ENCODE measurements at regions not wholly inside any gene's neighbourhood (a gene's known extent, or its start where the extent isn't known, plus 50 kb on each side); places are given as distances from the start of the nearest gene placed in this dataset.

GRCh38 chr15:25532269-25533140 is 93.7 kb upstream of the UBE3A start:
- Histone ChIP-seq H3K27me3 (ENCODE audit: control insufficient read depth, insufficient read depth, low read length) (no peaks in the 10 kb centered on the region), H3K27ac (ENCODE audit: low read length) (no peak overlapping the region), H3K4me1 (ENCODE audit: control insufficient read depth, insufficient read depth, low read length) (no peaks in the 10 kb centered on the region), H3K36me3 (ENCODE audit: control insufficient read depth, insufficient read depth, low read length) (no peaks in the 10 kb centered on the region), H3K4me3 (ENCODE audit: low read length) (no peak overlapping the region), H3K9me3 (ENCODE audit: control insufficient read depth, insufficient read depth, low read length) (peaks cover 2% of the 10 kb centered on the region)
- Mint-ChIP-seq H3K27ac (no peak overlapping the region), H3K27me3 (ENCODE audit: low read depth in 2 of 2) (no peaks in the 10 kb centered on the region), H3K9me3 (peaks cover 12 to 15% of the 10 kb centered on the region in 2 donors), H3K4me1 (no peaks in the 10 kb centered on the region), H3K36me3 (no peaks in the 10 kb centered on the region), H3K4me3 (no peak overlapping the region)
- 81% methylated on average over 3 of the region's 4 CpGs for WGBS (ENCODE audit: insufficient coverage)
- no peak for TF ChIP-seq CTCF (IDR thresholded peaks at IDR 0.05)
- ATAC-seq, result no peak
- no peak for DNase-seq
- intact Hi-C loops (cut with micrococcal nuclease), result no loop called here

GRCh38 chr15:25529774-25530173 is 91.0 kb upstream of the UBE3A start:
- no peak overlapping the region for H3K27ac Mint-ChIP-seq
- Histone ChIP-seq H3K4me3 (ENCODE audit: low read length) (no peak overlapping the region), H3K9me3 (ENCODE audit: control insufficient read depth, insufficient read depth, low read length) (peaks cover 8% of the 10 kb centered on the region), H3K27me3 (ENCODE audit: control insufficient read depth, insufficient read depth, low read length) (no peaks in the 10 kb centered on the region), H3K4me1 (ENCODE audit: control insufficient read depth, insufficient read depth, low read length) (no peaks in the 10 kb centered on the region), H3K36me3 (ENCODE audit: control insufficient read depth, insufficient read depth, low read length) (no peaks in the 10 kb centered on the region), H3K27ac (ENCODE audit: low read length) (no peak overlapping the region)
- H3K4me3 Mint-ChIP-seq, result no peak overlapping the region
- intact Hi-C loops (cut with micrococcal nuclease), result no loop called here
- peaks cover 4 to 8% of the 10 kb centered on the region in 2 donors for H3K9me3 Mint-ChIP-seq
- TF ChIP-seq CTCF (IDR thresholded peaks at IDR 0.05), result no peak
- no peaks in the 10 kb centered on the region for H3K36me3 Mint-ChIP-seq
- DNase-seq (no peak), ATAC-seq (no peak)
- H3K4me1 Mint-ChIP-seq, result no peaks in the 10 kb centered on the region
- H3K27me3 Mint-ChIP-seq (ENCODE audit: low read depth in 2 of 2), result no peaks in the 10 kb centered on the region
- WGBS (ENCODE audit: insufficient coverage), result 62% methylated on average over 3 of the region's 3 CpGs

- no peak overlapping the region for H3K4me3 Mint-ChIP-seq
- H3K9me3 Mint-ChIP-seq, result peaks cover 12 to 13% of the 10 kb centered on the region in 2 donors
- no peak for DNase-seq
- 58% methylated on average over 3 of the region's 3 CpGs for WGBS (ENCODE audit: insufficient coverage)
- no peak overlapping the region for H3K27ac Mint-ChIP-seq
- TF ChIP-seq CTCF (IDR thresholded peaks at IDR 0.05), result no peak
- no peaks in the 10 kb centered on the region for H3K4me1 Mint-ChIP-seq
- H3K9me3 ChIP-seq (ENCODE audit: control insufficient read depth, insufficient read depth, low read length), result peaks cover 8% of the 10 kb centered on the region
- H3K4me3 ChIP-seq (ENCODE audit: low read length), result no peak overlapping the region
- ATAC-seq, result no peak
- no peaks in the 10 kb centered on the region for H3K36me3 ChIP-seq (ENCODE audit: control insufficient read depth, insufficient read depth, low read length)
- intact Hi-C loops (cut with micrococcal nuclease), result no loop called here
- H3K36me3 Mint-ChIP-seq, result peaks cover 13% of the 10 kb centered on the region
- H3K27ac ChIP-seq (ENCODE audit: low read length), result no peak overlapping the region
- H3K4me1 ChIP-seq (ENCODE audit: control insufficient read depth, insufficient read depth, low read length), result no peaks in the 10 kb centered on the region
- H3K27me3 Mint-ChIP-seq (ENCODE audit: low read depth in 2 of 2), result no peaks in the 10 kb centered on the region
- H3K27me3 ChIP-seq (ENCODE audit: control insufficient read depth, insufficient read depth, low read length), result no peaks in the 10 kb centered on the region
Observed at GRCh38 chr15:25527118-25527517, 88.3 kb upstream of the UBE3A start.

- Mint-ChIP-seq H3K4me3 (no peak overlapping the region), H3K36me3 (peaks cover 25% of the 10 kb centered on the region), H3K27ac (no peak overlapping the region), H3K4me1 (no peaks in the 10 kb centered on the region), H3K27me3 (ENCODE audit: low read depth in 2 of 2) (peaks cover 0 to 12% of the 10 kb centered on the region in 2 donors), H3K9me3 (peaks cover 17 to 21% of the 10 kb centered on the region in 2 donors)
- Histone ChIP-seq H3K9me3 (ENCODE audit: control insufficient read depth, insufficient read depth, low read length) (peaks cover 8% of the 10 kb centered on the region), H3K27me3 (ENCODE audit: control insufficient read depth, insufficient read depth, low read length) (no peaks in the 10 kb centered on the region), H3K4me3 (ENCODE audit: low read length) (no peak overlapping the region), H3K36me3 (ENCODE audit: control insufficient read depth, insufficient read depth, low read length) (no peaks in the 10 kb centered on the region), H3K27ac (ENCODE audit: low read length) (no peak overlapping the region), H3K4me1 (ENCODE audit: control insufficient read depth, insufficient read depth, low read length) (no peaks in the 10 kb centered on the region)
- 69% methylated on average over 6 of the region's 8 CpGs for WGBS (ENCODE audit: insufficient coverage)
- TF ChIP-seq CTCF (IDR thresholded peaks at IDR 0.05), result no peak
- no peak for DNase-seq
- intact Hi-C loops (cut with micrococcal nuclease), result no loop called here
- no peak for ATAC-seq
Observed at GRCh38 chr15:25525741-25526140, 86.9 kb upstream of the UBE3A start.
